H9 (cell line): ENCODE measurements at regions not wholly inside any gene's neighbourhood (a gene's known extent, or its start where the extent isn't known, plus 50 kb on each side); places are given as distances from the start of the nearest gene placed in this dataset.

Source experiments
- DNase-seq: peaks from one replicate; pipeline ENCODE4 v3.0.0-alpha.2; 2017
- H2AFZ ChIP-seq: one replicate; pipeline ENCODE4 v1.6.1; 2013; ENCODE audit warnings: mild to moderate bottlenecking, low read length, control low read depth, moderate library complexity
- H2AK5ac ChIP-seq: 2 replicates; pipeline ENCODE4 v1.6.1; 2013; ENCODE audit warnings: low read length, control low read depth, mixed read lengths; ENCODE audit not compliant: insufficient read length
- H2BK120ac ChIP-seq: one replicate; pipeline ENCODE4 v1.6.1; 2013; ENCODE audit warnings: low read depth, mild to moderate bottlenecking, low read length, control low read depth, inconsistent platforms; ENCODE audit not compliant: poor library complexity, severe bottlenecking
- H2BK12ac ChIP-seq: 2 replicates; pipeline ENCODE4 v1.6.1; 2013; ENCODE audit warnings: low read length, control low read depth, mixed read lengths, low read depth; ENCODE audit not compliant: insufficient read length
- H2BK15ac ChIP-seq: 2 replicates; pipeline ENCODE4 v1.6.1; 2013; ENCODE audit warnings: low read depth, low read length, control low read depth
- H2BK20ac ChIP-seq: one replicate; pipeline ENCODE4 v1.6.1; 2013; ENCODE audit warnings: low read depth, mild to moderate bottlenecking, low read length, control low read depth, inconsistent platforms; ENCODE audit not compliant: poor library complexity, severe bottlenecking
- H2BK5ac ChIP-seq: 2 replicates; pipeline ENCODE4 v1.6.1; 2013; ENCODE audit warnings: low read length, control low read depth, mixed read lengths; ENCODE audit not compliant: insufficient read length
- H3K14ac ChIP-seq: 2 replicates; pipeline ENCODE4 v1.6.1; 2013; ENCODE audit warnings: low read length, control low read depth; ENCODE audit not compliant: insufficient read depth
- H3K18ac ChIP-seq: 2 replicates; pipeline ENCODE4 v1.6.1; 2013; ENCODE audit warnings: low read depth, mild to moderate bottlenecking, mixed read lengths, low read length, control low read depth; ENCODE audit not compliant: insufficient read length
- H3K23ac ChIP-seq: 2 replicates; pipeline ENCODE4 v1.6.1; 2013; ENCODE audit warnings: low read length, control low read depth, mixed read lengths, low read depth; ENCODE audit not compliant: insufficient read length
- H3K23me2 ChIP-seq: 2 replicates; pipeline ENCODE4 v1.6.1; 2013; ENCODE audit warnings: low read depth, mild to moderate bottlenecking, mixed read lengths, low read length, control low read depth; ENCODE audit not compliant: insufficient read length, poor library complexity, severe bottlenecking
- H3K27ac ChIP-seq: 2 replicates; pipeline ENCODE4 v1.5.1; 2013; ENCODE audit warnings: low read length, control low read depth, mixed read lengths, low read depth; ENCODE audit not compliant: insufficient read length
- H3K27me3 ChIP-seq: 2 replicates; pipeline ENCODE4 v1.6.1; 2013; ENCODE audit warnings: low read length, control low read depth, inconsistent platforms; ENCODE audit not compliant: insufficient read depth
- H3K4ac ChIP-seq: 2 replicates; pipeline ENCODE4 v1.6.1; 2013; ENCODE audit warnings: low read depth, mild to moderate bottlenecking, control low read depth, inconsistent platforms, low read length, moderate library complexity
- H3K4me1 ChIP-seq: 2 replicates; pipeline ENCODE4 v1.6.1; 2013; ENCODE audit warnings: low read length, control low read depth, inconsistent platforms; ENCODE audit not compliant: insufficient read depth
- H3K4me2 ChIP-seq: 2 replicates; pipeline ENCODE4 v1.6.1; 2013; ENCODE audit warnings: low read length, control low read depth, mixed read lengths; ENCODE audit not compliant: insufficient read length, insufficient read depth
- H3K56ac ChIP-seq: 2 replicates; pipeline ENCODE4 v1.6.1; 2013; ENCODE audit warnings: low read depth, mild to moderate bottlenecking, mixed read lengths, low read length, control low read depth; ENCODE audit not compliant: insufficient read length
- H3K79me1 ChIP-seq: 2 replicates; pipeline ENCODE4 v1.6.1; 2013; ENCODE audit warnings: low read depth, mild to moderate bottlenecking, moderate library complexity, low read length, control low read depth, inconsistent platforms; ENCODE audit not compliant: insufficient read depth, poor library complexity, severe bottlenecking
- H3K79me2 ChIP-seq: 2 replicates; pipeline ENCODE4 v1.6.1; 2013; ENCODE audit warnings: low read length, control low read depth, inconsistent platforms; ENCODE audit not compliant: insufficient read depth
- H3K9ac ChIP-seq: 2 replicates; pipeline ENCODE4 v1.6.1; 2013; ENCODE audit warnings: low read length, control low read depth, mixed read lengths; ENCODE audit not compliant: insufficient read length; ENCODE audit errors: extremely low read depth
- H3K9me3 ChIP-seq: one replicate; pipeline ENCODE4 v1.6.1; 2013; ENCODE audit warnings: low read depth, low read length, inconsistent platforms; ENCODE audit not compliant: control insufficient read depth
- H3T11ph ChIP-seq: one replicate; pipeline ENCODE4 v1.6.1; 2013; ENCODE audit warnings: mild to moderate bottlenecking, low read length, control low read depth, inconsistent platforms
- H4K20me1 ChIP-seq: one replicate; pipeline ENCODE4 v1.6.1; 2013; ENCODE audit not compliant: control insufficient read depth, insufficient read length, insufficient read depth
- H4K5ac ChIP-seq: 2 replicates; pipeline ENCODE4 v1.6.1; 2013; ENCODE audit warnings: low read depth, mild to moderate bottlenecking, mixed read lengths, low read length, control low read depth; ENCODE audit not compliant: insufficient read length
- H4K8ac ChIP-seq: replicated peaks from 2 replicates; pipeline ENCODE4 v1.6.1; 2013; ENCODE audit warnings: low read length, control low read depth, mixed read lengths, low read depth; ENCODE audit not compliant: insufficient read length
- H4K91ac ChIP-seq: 2 replicates; pipeline ENCODE4 v1.6.1; 2013; ENCODE audit warnings: low read depth, mild to moderate bottlenecking, moderate library complexity, mixed read lengths, low read length, control low read depth; ENCODE audit not compliant: insufficient read length
- H3K27ac Mint-ChIP-seq, 3 experiments: 2 replicates in 2 of 3; 3 replicates in 1 of 3; pipeline ENCODE4 v1.8.0; 2020 to 2021; ENCODE audit warnings: mixed read lengths in 3 of 3, mild to moderate bottlenecking in 1 of 3, moderate library complexity in 1 of 3
- H3K27me3 Mint-ChIP-seq: 2 replicates; pipeline ENCODE4 v1.8.0; 2021; ENCODE audit warnings: low read depth, mild to moderate bottlenecking, moderate library complexity, mixed read lengths
- H3K36me3 Mint-ChIP-seq, 3 experiments: 2 replicates in 2 of 3; 3 replicates in 1 of 3; pipeline ENCODE4 v1.8.0; 2020 to 2021; ENCODE audit warnings: low read depth in 3 of 3, mixed read lengths in 3 of 3; ENCODE audit not compliant: insufficient read depth in 1 of 3
- H3K4me1 Mint-ChIP-seq, 2 experiments: 2 replicates each; pipeline ENCODE4 v1.8.0; 2020; ENCODE audit warnings: mixed read lengths in 2 of 2
- H3K4me3 Mint-ChIP-seq, 2 experiments: 2 replicates in 1 of 2; 3 replicates in 1 of 2; pipeline ENCODE4 v1.8.0; 2020 to 2021; ENCODE audit warnings: mild to moderate bottlenecking in 2 of 2, mixed read lengths in 2 of 2, moderate library complexity in 1 of 2
- H3K9me3 Mint-ChIP-seq, 2 experiments: 2 replicates in 1 of 2; 3 replicates in 1 of 2; pipeline ENCODE4 v1.8.0; 2020; ENCODE audit warnings: mild to moderate bottlenecking in 2 of 2, mixed read lengths in 2 of 2, moderate library complexity in 1 of 2
- CTCF ChIP-seq: fragments of 200-600 bp; sonication (generic); conservative IDR thresholded peaks from 3 replicates; pipeline ENCODE4 v1.8.0; 2021; ENCODE audit warnings: antibody characterized with exemption, mild to moderate bottlenecking
- WGBS: extraction: QIAGEN DNeasy Blood & Tissue Kit; methylation state at CpG from one replicate; pipeline ENCODE4 v1.1.7; 2013; ENCODE audit warnings: missing lambda C conversion rate, low lambda C conversion rate, mixed read lengths; ENCODE audit not compliant: insufficient read length; ENCODE audit errors: extremely low coverage; 5-methylcytosine and 5-hydroxymethylcytosine counted together

- Mint-ChIP-seq H3K27me3 (no peaks in the 10 kb centered on the region; the same call in 1 of the 2 replicates), H3K9me3 (peaks cover 0 to under 1% of the 10 kb centered on the region in 2 experiments; a peak in 1 of 5 replicates), H3K4me3 (no peak overlapping the region), H3K36me3 (no peaks in the 10 kb centered on the region), H3K4me1 (peaks cover 0 to 4% of the 10 kb centered on the region in 2 experiments; a peak in 3 of 4 replicates), H3K27ac (no peak overlapping the region; a peak in 1 of 7 replicates)
- Histone ChIP-seq H2BK5ac (no peak overlapping the region), H3K27ac (no peak overlapping the region), H3K23ac (no peak overlapping the region), H3K56ac (no peak overlapping the region), H4K20me1 (no peaks in the 10 kb centered on the region), H2BK15ac (no peak overlapping the region), H3K4ac (no peak overlapping the region), H3K4me2 (no peak overlapping the region), H4K8ac (no peak overlapping the region), H4K5ac (no peak overlapping the region), H3K14ac (no peak overlapping the region), H3K79me1 (no peaks in the 10 kb centered on the region), H4K91ac (no peak overlapping the region), H2BK120ac (no peak overlapping the region), H3K27me3 (no peaks in the 10 kb centered on the region), H3K9me3 (no peaks in the 10 kb centered on the region), H2BK20ac (no peak overlapping the region), H3K4me1 (no peaks in the 10 kb centered on the region), H2AK5ac (no peak overlapping the region), H2AFZ (no peak overlapping the region), H3K9ac (no peak overlapping the region), H3K79me2 (no peaks in the 10 kb centered on the region), H3T11ph (no peak overlapping the region), H2BK12ac (no peak overlapping the region), H3K18ac (no peak overlapping the region), H3K23me2 (no peaks in the 10 kb centered on the region)
- no peak for DNase-seq
- no CpG with 5 or more reads among the region's 1 CpG for WGBS
- TF ChIP-seq CTCF = no peak
Observed at GRCh38 chr10:44013981-44014380, 365.3 kb upstream of the ZNF32 start.
